ENCODE measurements at regions not wholly inside any gene's neighbourhood (a gene's known extent, or its start where the extent isn't known, plus 50 kb on each side); places are given as distances from the start of the nearest gene placed in this dataset.

DNA sequence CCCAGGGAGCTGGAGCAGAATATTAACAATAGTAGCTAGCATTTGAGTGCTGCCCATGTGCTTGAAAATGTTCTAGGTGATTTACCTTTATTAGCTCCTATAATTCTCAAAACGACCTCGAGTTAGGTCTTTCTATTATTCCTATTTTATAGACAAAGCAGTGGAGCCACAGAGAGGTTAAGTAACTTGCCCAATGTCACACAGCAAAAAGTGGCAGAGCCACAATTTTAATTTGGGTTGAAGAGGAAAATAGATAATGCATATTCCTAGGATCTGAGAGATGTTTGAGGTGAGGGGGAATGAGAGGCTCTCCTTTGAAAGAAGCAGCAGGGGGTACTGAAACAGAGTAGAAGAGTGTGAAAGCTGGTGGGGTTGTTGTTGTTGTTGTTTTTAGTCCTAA is 354.5 kb upstream of the SLC35B3 start:
- intact Hi-C loops (cut with micrococcal nuclease) = no loop called here

GRCh38 chr6:8785223-8785622 is 349.9 kb upstream of the SLC35B3 start:
- intact Hi-C loops (cut with micrococcal nuclease) = no loop called here

DNA sequence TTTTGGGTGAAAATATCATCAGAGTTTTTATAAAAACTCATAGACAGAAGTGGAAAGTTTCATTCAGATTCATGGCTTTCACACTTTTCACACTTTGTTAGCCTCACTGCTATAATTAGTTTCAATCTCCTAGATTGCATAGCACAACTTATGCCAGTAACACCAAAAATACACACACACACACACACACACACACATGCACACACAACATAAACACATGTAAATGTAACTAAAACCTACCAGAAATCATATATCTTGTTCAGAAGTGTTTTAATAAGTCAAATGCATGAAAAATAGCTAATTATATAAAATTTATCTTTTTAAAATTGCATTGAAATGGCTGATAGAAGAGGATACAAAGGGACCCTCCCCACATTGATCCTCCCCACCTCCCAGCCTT is 347.8 kb upstream of the SLC35B3 start:
- intact Hi-C loops (cut with micrococcal nuclease) = no loop called here

- intact Hi-C loops (cut with micrococcal nuclease) = no loop called here
These were observed 345.3 kb upstream of the SLC35B3 start for GRCh38 chr6:8780653-8781052.

DNA sequence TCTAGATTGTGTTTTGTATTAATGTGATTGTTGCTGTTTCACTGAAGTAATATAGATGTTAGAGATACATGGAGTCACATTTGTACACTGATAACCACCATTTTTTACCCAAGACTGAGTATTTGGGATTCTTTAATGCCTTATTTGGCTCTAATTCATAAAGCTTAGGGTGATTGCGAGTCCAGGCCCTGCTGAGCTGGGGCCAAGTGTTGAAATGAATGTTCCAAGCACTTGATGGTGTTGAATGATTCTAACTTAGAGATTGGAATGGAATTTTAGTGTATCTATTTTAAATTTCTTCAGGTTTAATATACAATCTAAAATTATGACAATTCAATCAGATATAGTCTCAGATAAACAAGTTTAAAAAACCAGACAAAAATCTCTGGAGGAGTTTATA is 329.4 kb upstream of the SLC35B3 start:
- intact Hi-C loops (cut with micrococcal nuclease) = no loop called here

DNA sequence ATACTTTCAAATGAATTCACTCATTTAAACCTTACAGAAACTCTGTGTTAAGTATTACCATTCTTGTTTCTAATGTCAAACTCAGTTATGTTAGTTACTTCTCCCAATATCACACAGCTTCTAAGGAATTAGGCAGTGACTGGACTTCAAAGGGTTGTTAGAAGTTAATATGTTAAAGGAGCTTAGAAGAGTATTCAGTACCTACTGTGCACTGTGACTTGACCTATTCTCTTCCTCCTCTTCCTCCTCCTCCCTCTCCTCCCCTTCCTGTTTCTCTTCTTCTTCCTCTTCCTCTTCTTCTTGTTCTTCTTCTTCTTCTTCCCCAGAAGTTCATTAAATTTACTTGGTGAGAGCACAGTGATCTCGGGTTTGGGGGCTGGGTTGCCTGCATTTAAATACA is 325.6 kb upstream of the SLC35B3 start:
- intact Hi-C loops (cut with micrococcal nuclease) = no loop called here

DNA sequence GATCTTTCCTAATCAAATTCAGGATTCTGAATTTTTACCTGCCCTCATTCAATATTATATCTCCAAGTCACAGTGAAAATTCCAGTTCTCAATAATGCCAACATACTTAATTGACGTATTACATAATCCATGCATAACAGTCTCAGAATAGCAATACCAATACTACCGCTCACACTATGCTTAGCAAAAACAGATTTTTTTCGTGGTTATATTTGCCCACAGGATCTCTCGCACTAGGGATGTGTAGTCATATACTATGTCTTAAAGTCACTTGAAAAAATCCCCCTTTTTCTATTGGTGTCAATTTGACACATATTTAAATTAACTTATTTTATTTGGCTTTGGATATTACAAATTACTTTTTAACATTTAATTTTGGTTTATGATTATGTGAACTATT is 323.1 kb upstream of the SLC35B3 start:
- intact Hi-C loops (cut with micrococcal nuclease) = no loop called here

DNA sequence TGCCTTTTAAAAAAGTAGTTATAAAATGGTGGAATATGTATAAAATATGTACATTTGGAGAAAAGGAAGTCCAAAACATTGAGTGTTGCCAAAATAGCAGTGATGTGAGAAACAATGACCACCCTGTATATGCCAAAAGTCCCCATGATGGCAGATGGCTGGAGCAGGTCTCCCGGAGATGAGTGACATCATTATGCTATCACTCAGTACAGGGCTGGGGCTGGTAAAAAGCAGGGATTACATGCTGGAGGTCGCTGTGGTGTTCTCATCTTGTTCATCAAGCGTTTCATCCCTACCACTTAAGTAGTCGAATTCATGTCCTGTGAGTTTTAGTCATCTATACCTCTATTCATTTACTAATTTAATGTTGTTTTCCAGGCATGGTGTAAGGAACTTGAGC is 315.3 kb upstream of the SLC35B3 start:
- intact Hi-C loops (cut with micrococcal nuclease) = no loop called here

GRCh38 chr6:8749465-8749864 is 314.1 kb upstream of the SLC35B3 start:
- intact Hi-C loops (cut with micrococcal nuclease) = no loop called here

- intact Hi-C loops (cut with micrococcal nuclease) = no loop called here
These were observed 307.9 kb upstream of the SLC35B3 start for GRCh38 chr6:8743170-8743745.

- intact Hi-C loops (cut with micrococcal nuclease) = no loop called here
These were observed 304.1 kb upstream of the SLC35B3 start for GRCh38 chr6:8739454-8739853.

DNA sequence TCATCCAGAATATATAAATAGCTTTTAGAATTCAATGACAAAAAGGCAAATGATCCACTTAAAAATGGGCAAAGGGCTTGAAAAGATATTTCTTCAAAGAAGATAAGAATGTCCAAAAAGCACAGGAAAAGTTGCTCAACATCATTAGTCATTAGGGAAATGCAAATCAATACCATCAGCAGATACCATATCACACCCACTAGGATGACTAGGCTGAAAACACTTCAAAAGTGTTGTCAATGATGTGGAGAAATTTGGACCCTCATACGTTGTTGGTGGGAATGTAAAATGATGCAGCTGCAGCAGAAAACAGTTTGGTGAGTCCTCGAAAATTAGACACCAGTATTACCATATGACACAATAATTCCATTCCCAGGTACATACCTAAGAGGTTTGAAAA is 303.6 kb upstream of the SLC35B3 start:
- intact Hi-C loops (cut with micrococcal nuclease) = no loop called here

- intact Hi-C loops (cut with micrococcal nuclease) = no loop called here
These were observed 301.0 kb upstream of the SLC35B3 start for GRCh38 chr6:8736156-8736895.

GRCh38 chr6:8733879-8734278 is 298.5 kb upstream of the SLC35B3 start:
- intact Hi-C loops (cut with micrococcal nuclease) = no loop called here

GRCh38 chr6:8731874-8732273 is 296.5 kb upstream of the SLC35B3 start:
- intact Hi-C loops (cut with micrococcal nuclease) = no loop called here

GRCh38 chr6:8710668-8711431 is 275.5 kb upstream of the SLC35B3 start:
- intact Hi-C loops (cut with micrococcal nuclease) = no loop called here

DNA sequence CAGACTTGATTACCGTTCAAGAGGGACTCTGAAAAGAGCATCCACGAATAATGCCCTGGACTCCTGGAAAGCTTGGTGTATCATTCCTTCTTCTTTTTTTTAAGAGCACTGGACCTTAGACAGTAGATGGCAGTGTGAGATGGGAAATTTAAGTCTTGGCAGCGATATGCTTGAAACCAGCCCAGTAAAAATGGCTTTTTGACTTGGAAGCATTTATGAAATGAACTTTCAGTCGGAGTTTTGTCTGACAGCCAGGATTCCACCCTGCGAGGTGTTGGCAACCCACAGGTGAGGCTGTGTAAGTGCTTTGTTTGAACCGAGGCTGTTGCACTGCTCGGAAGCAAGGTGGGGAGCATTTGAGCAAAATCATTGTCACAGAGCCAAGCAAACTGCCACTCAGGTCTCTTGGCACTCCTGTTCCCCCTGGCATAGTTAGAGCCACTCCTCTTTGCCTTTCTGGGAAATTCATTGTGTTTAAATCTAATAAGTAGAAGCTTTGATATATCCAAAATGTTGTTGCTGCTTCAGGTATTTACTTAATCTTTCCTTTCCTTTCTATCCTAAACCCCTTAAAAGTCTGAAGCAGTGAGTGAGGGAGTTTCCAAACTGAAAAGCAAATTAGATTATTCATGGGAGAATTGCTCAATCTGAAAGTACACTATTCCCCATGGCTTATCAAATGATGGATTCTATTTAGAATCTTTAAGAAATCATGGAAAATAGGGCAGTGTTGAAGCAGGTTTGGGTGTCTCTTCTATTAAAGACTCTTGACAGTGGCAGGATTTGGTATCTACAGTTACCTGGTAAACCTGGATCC is 272.8 kb upstream of the SLC35B3 start:
- intact Hi-C loops (cut with micrococcal nuclease) = no loop called here

DNA sequence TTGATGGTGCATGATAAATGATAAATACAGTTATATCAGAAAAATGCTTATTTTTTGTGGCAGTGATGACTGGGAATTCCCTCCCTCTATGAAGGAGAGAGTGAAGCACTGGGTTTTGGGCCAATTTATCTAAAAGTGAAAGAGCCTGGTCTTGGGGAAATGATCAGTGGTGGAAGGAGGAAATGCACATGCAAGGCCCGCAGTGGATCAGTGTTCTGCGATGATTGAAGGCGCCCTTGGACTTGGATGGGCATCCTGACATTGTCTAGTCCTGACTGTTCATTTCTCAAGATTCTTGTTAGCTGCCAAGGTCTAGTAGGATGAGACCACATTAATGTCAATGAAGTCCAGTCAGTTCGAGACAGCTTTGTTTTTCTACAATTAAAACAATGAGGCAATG is 272.0 kb upstream of the SLC35B3 start:
- intact Hi-C loops (cut with micrococcal nuclease) = no loop called here

DNA sequence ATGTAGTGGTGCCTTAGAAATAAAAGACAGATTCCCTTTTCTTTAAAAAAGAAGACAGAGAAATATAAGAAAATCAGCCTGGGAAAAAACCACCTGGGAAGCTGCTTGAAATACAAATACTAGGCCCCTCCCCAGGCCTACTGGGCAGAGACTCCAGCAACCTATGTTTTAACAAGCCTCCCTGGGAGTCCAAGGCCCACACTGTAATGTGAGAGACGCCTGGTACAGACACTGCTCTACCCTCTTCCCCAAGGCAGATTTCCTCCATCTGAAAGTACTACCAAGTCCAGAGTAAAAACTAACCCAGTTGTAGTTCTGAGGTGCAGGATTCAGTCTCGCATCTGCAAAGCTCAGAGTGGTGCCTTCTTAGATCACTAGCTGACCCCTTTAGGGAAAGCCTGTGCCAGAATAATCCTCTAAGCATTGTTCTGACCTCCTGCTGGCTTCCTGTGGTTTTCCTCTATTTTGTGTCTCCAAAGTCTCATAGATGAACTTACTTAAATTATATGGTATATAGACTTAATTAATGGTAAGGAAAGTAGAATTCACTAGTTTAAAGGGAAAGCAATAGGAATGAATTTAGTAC is 270.2 kb upstream of the SLC35B3 start:
- intact Hi-C loops (cut with micrococcal nuclease) = no loop called here

DNA sequence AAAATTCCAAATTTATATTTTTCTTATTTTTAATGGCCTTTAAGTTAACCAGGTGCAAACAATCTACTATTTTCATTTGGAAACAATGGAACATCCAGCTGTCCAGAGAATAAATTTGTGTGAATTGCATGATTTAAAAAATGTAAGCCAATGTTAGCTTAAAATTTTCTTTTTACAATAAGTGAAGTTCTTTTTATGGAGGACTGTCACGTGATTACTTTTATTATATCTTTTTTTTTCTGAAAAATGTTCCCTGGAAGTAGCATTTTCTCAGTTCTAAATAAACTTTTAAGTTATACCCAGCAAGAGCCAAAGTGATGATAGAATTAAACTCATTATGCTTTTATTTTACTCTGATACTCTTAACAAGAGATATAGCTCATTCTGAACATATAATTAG is 267.7 kb upstream of the SLC35B3 start:
- intact Hi-C loops (cut with micrococcal nuclease) = no loop called here

DNA sequence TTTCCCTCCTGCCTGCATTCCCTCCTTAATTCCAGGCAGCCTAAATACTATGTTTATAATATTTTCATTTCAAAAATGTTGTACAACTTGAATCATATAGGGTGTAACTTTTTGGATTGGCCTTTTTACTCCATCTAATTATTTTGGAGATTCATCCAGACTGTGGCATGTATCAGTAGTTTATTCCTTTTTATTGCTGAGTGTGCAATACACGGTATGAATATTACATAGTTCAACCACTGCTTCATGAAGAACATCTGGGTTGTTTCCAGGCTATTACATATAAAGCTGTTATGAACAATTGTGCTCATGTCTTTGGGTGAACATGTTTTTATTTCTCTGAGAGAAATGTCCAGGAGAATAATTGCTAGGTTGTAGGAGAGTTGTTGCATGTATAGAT is 253.5 kb upstream of the SLC35B3 start:
- intact Hi-C loops (cut with micrococcal nuclease) = no loop called here

All from T-helper 1 cell treated with Interleukin-12 subunit alpha and Interleukin-12 subunit beta and Interleukin-4 antibody, amounts not matched to agents 30 ng/mL and 1 ng/mL, for 36 hours (primary cell).